DND-41 (cell line): ENCODE measurements at regions not wholly inside any gene's neighbourhood (a gene's known extent, or its start where the extent isn't known, plus 50 kb on each side); places are given as distances from the start of the nearest gene placed in this dataset.

Experiments used
- CTCF ChIP-seq: IDR thresholded peaks from 2 replicates; pipeline ENCODE4 v1.5.1; 2012; ENCODE audit warnings: borderline replicate concordance, low read length, moderate library complexity, mild to moderate bottlenecking; ENCODE audit not compliant: poor library complexity, severe bottlenecking; ENCODE audit errors: extremely low read depth
- EZH2 ChIP-seq: IDR thresholded peaks from 3 replicates; pipeline ENCODE4 v1.6.1; 2012; ENCODE audit warnings: borderline replicate concordance, low read depth, mild to moderate bottlenecking, moderate library complexity, low read length, inconsistent platforms; ENCODE audit not compliant: severe bottlenecking

- no peak for TF ChIP-seq CTCF
- no peak for TF ChIP-seq EZH2
Observed at GRCh38 chr10:120791316-120791715, 59.8 kb upstream of the WDR11 start.
